ENCODE measurements at regions not wholly inside any gene's neighbourhood (a gene's known extent, or its start where the extent isn't known, plus 50 kb on each side); places are given as distances from the start of the nearest gene placed in this dataset.

- Histone ChIP-seq H4K91ac (replicated peaks; ENCODE audit: insufficient read length, low read length) (no peak overlapping the region), H3K23ac (ENCODE audit: insufficient read length) (no peak overlapping the region), H2BK12ac (ENCODE audit: low read depth, low read length) (no peak overlapping the region), H3K79me2 (ENCODE audit: control insufficient read depth in 1 of 2, insufficient read depth in 2 of 2, low read length in 2 of 2) (no peaks in the 10 kb centered on the region), H2AFZ (ENCODE audit: low read length) (no peak overlapping the region), H2AK5ac (ENCODE audit: low read depth, low read length) (no peak overlapping the region), H3K56ac (replicated peaks; ENCODE audit: insufficient read length, low read depth, low read length) (no peak overlapping the region), H3K4me1 (replicated peaks in 1 of 4; ENCODE audit: control insufficient read depth in 3 of 4, insufficient read depth in 4 of 4, low read length in 3 of 4) (no peaks in the 10 kb centered on the region), H3K27ac (ENCODE audit: low read depth, low read length) (no peak overlapping the region), H3K4ac (replicated peaks; ENCODE audit: insufficient read length, low read depth, low read length) (no peak overlapping the region), H2BK5ac (ENCODE audit: low read depth, low read length) (no peak overlapping the region), H3K9me3 (ENCODE audit: insufficient read depth in 2 of 2, low read depth in 1 of 2, low read length in 1 of 2) (peaks cover 6 to 13% of the 10 kb centered on the region in 2 experiments; a peak in 2 of 4 replicates), H3K4me2 (ENCODE audit: insufficient read depth in 1 of 2, low read depth in 2 of 2, low read length in 2 of 2) (no peak overlapping the region), H3K9ac (replicated peaks in 1 of 4; ENCODE audit: extremely low read depth in 1 of 4, low read depth in 3 of 4, low read length in 3 of 4) (no peak overlapping the region), H3K4me3 (ENCODE audit: extremely low read depth in 1 of 4, insufficient read depth in 2 of 4, low read depth in 3 of 4, low read length in 4 of 4) (no peak overlapping the region), H3K18ac (ENCODE audit: extremely low read depth, low read length) (no peak overlapping the region), H4K20me1 (replicated peaks in 1 of 2; ENCODE audit: control insufficient read depth in 1 of 2, insufficient read depth in 2 of 2, low read length in 2 of 2) (no peaks in the 10 kb centered on the region), H2BK15ac (ENCODE audit: low read length) (no peak overlapping the region), H3K23me2 (ENCODE audit: low read depth, low read length) (no peaks in the 10 kb centered on the region), H3K36me3 (ENCODE audit: control insufficient read depth in 2 of 4, insufficient read depth in 4 of 4, low read length in 3 of 4) (no peaks in the 10 kb centered on the region), H3K79me1 (ENCODE audit: low read depth, low read length) (no peaks in the 10 kb centered on the region), H4K8ac (ENCODE audit: extremely low read depth, insufficient read depth, low read length) (no peak overlapping the region), H2BK120ac (replicated peaks; ENCODE audit: low read depth, low read length) (no peak overlapping the region), H3K14ac (ENCODE audit: insufficient read length) (no peak overlapping the region), H2BK20ac (ENCODE audit: low read length) (no peak overlapping the region), H3K27me3 (replicated peaks in 1 of 4; ENCODE audit: control insufficient read depth in 3 of 4, extremely low read depth in 1 of 4, insufficient read depth in 3 of 4, low read length in 3 of 4) (no peaks in the 10 kb centered on the region), H4K5ac (ENCODE audit: insufficient read length, low read depth, low read length) (no peak overlapping the region)
- CTCF ChIA-PET (ENCODE audit: partially characterized antibody) = interaction anchor here (2.7 kb wide), 1 partner anchor 17 kb away, joined by 10 read pairs; no protein-coding TSS in a partner anchor
- WGBS, 2 experiments (ENCODE audit: extremely low coverage in 1 of 2, insufficient coverage in 1 of 2, insufficient read length in 1 of 2, insufficient replicate concordance in 2 of 2, low coverage in 1 of 2, low lambda C conversion rate in 2 of 2, missing lambda C conversion rate in 1 of 2) = 89% methylated on average over 1 of the region's 1 CpG; no CpG with 5 or more reads in 1 of the 2 experiments
- POLR2A ChIA-PET (ENCODE audit: partially characterized antibody) = no interaction called here
- no peak for TF ChIP-seq SP4 (IDR thresholded peaks at IDR 0.05; ENCODE audit: low read length)
- TF ChIP-seq POLR2AphosphoS5 (IDR thresholded peaks at IDR 0.05; ENCODE audit: low read depth, low read length) = no peak
- no peak for TF ChIP-seq TAF7 (optimal IDR thresholded peaks at IDR 0.05; ENCODE audit: borderline replicate concordance, low read depth, low read length)
- no peak for TF ChIP-seq BRCA1 (IDR thresholded peaks at IDR 0.05; ENCODE audit: low read depth, low read length)
- no peak for TF ChIP-seq CREB1 (IDR thresholded peaks at IDR 0.05)
- no peak for TF ChIP-seq RFX5 (IDR thresholded peaks at IDR 0.05; ENCODE audit: borderline replicate concordance, low read depth, low read length)
- TF ChIP-seq POLR2A (IDR thresholded peaks at IDR 0.05; ENCODE audit: control extremely low read depth in 1 of 2, low read depth in 2 of 2, low read length in 2 of 2) = no peak
- TF ChIP-seq ATF3 (IDR thresholded peaks at IDR 0.05; ENCODE audit: insufficient read depth, low read depth, low read length) = no peak
- no peak for TF ChIP-seq ASH2L (IDR thresholded peaks at IDR 0.05; ENCODE audit: low read length)
- TF ChIP-seq HDAC2 (IDR thresholded peaks at IDR 0.05; ENCODE audit: borderline replicate concordance in 1 of 2, low read depth in 2 of 2, low read length in 2 of 2) = no peak
- TF ChIP-seq EZH2 (IDR thresholded peaks at IDR 0.05; ENCODE audit: low read depth, low read length, severe bottlenecking) = no peak
- TF ChIP-seq RXRA (IDR thresholded peaks at IDR 0.05; ENCODE audit: insufficient read depth, low read depth, low read length) = no peak
- FAIRE-seq = no peak
- DNase-seq (ENCODE audit: low read depth in 1 of 2, low spot score in 2 of 2) = no peak
Observed at GRCh38 chr13:74270018-74270417, 135.8 kb upstream of the KLF12 start.
